ENCODE measurements at regions not wholly inside any gene's neighbourhood (a gene's known extent, or its start where the extent isn't known, plus 50 kb on each side); places are given as distances from the start of the nearest gene placed in this dataset.

- no peak for TF ChIP-seq ARNTL (CRISPR knock-in tag; IDR thresholded peaks at IDR 0.05; ENCODE audit: borderline replicate concordance, low read depth)
- no peak for TF ChIP-seq ZC3H10 (CRISPR knock-in tag; IDR thresholded peaks at IDR 0.05)
- TF ChIP-seq OSR1 (CRISPR knock-in tag; IDR thresholded peaks at IDR 0.05): no peak
- no peak for TF ChIP-seq BACH2 (CRISPR knock-in tag; IDR thresholded peaks at IDR 0.05; ENCODE audit: borderline replicate concordance)
- TF ChIP-seq, protein P1, sequence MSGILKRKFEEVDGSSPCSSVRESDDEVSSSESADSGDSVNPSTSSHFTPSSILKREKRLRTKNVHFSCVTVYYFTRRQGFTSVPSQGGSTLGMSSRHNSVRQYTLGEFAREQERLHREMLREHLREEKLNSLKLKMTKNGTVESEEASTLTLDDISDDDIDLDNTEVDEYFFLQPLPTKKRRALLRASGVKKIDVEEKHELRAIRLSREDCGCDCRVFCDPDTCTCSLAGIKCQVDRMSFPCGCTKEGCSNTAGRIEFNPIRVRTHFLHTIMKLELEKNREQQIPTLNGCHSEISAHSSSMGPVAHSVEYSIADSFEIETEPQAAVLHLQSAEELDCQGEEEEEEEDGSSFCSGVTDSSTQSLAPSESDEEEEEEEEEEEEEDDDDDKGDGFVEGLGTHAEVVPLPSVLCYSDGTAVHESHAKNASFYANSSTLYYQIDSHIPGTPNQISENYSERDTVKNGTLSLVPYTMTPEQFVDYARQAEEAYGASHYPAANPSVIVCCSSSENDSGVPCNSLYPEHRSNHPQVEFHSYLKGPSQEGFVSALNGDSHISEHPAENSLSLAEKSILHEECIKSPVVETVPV (CRISPR knock-in tag; IDR thresholded peaks at IDR 0.05): no peak
- no peak for TF ChIP-seq CSDC2 (CRISPR knock-in tag; IDR thresholded peaks at IDR 0.05)
- no peak for TF ChIP-seq CREB5 (CRISPR knock-in tag; IDR thresholded peaks at IDR 0.05; ENCODE audit: low read depth)
- TF ChIP-seq, protein P2, sequence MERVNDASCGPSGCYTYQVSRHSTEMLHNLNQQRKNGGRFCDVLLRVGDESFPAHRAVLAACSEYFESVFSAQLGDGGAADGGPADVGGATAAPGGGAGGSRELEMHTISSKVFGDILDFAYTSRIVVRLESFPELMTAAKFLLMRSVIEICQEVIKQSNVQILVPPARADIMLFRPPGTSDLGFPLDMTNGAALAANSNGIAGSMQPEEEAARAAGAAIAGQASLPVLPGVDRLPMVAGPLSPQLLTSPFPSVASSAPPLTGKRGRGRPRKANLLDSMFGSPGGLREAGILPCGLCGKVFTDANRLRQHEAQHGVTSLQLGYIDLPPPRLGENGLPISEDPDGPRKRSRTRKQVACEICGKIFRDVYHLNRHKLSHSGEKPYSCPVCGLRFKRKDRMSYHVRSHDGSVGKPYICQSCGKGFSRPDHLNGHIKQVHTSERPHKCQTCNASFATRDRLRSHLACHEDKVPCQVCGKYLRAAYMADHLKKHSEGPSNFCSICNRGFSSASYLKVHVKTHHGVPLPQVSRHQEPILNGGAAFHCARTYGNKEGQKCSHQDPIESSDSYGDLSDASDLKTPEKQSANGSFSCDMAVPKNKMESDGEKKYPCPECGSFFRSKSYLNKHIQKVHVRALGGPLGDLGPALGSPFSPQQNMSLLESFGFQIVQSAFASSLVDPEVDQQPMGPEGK (CRISPR knock-in tag; IDR thresholded peaks at IDR 0.05; ENCODE audit: borderline replicate concordance): no peak
- TF ChIP-seq ESRRG (CRISPR knock-in tag; IDR thresholded peaks at IDR 0.05): no peak
- no peak for TF ChIP-seq SNAI2 (CRISPR knock-in tag; IDR thresholded peaks at IDR 0.05)
These were observed 567.7 kb upstream of the ZWINT start for GRCh38 chr10:56928714-56929113.
